ENCODE measurements at regions not wholly inside any gene's neighbourhood (a gene's known extent, or its start where the extent isn't known, plus 50 kb on each side); places are given as distances from the start of the nearest gene placed in this dataset.
"Not testable (repeated sequence)": the region's sequence is repeated elsewhere in the genome, so short reads cannot be mapped to it uniquely, and the experiment has no call there.

GRCh38 chr4:9524406-9524805 lies 80.2 kb downstream of the DEFB131A start:
- TF ChIP-seq CTCF (IDR thresholded peaks at IDR 0.05; ENCODE audit: low read depth, low read length); EZH2phosphoT487 (IDR thresholded peaks at IDR 0.05; ENCODE audit: low read depth): not testable (repeated sequence)
